GM18502 (cell line): ENCODE measurements at regions not wholly inside any gene's neighbourhood (a gene's known extent, or its start where the extent isn't known, plus 50 kb on each side); places are given as distances from the start of the nearest gene placed in this dataset.
"Not testable (repeated sequence)": the region's sequence is repeated elsewhere in the genome, so short reads cannot be mapped to it uniquely, and the experiment has no call there.

ENCODE experiments used
- ATAC-seq: cut with Tn5 transposase; IDR thresholded peaks from one replicate; pipeline ENCODE4 v1.9.1; 2021; ENCODE audit warnings: mild to moderate bottlenecking; ENCODE audit not compliant: unreplicated experiment, poor library complexity

DNA sequence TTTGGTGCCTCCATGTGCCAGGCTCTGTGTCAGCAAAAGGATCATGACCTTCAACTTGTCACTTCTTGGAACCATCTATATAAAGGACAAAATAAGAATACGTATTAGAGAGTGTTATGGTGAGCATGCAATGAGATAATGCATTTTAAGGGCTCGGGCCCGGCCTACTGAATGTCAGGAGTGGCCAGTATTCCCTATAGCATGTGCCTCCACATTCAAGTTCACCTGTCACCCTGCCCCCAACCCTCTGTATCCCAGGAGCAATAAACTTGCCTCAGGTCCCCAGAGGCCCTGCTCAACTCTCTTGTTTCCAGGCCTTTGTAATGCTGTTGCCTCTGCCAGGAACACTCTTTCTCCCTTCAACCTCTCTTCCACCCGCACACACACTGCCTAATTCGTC is 90.2 kb upstream of the SLC6A11 start:
- ATAC-seq: no peak

DNA sequence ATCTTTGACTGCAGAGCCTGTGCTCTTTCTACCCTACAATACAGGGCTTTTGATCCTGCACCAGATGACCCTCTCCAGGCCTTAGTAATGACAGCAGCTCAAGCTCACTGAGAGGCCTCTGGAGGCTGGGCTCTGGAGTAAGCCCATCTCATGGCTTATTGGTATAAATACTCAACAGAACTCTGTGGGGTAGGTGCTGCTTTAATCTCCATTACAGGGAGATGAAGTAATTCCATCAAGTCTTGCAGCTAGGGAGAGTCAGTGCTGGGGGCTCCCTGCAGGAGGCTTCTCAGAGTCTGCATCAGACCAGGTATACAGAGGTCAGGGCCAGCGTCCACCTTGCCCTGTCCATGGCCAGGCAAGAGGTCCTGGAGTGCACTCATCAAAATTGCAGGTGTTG is 89.2 kb upstream of the SLC6A11 start:
- no peak for ATAC-seq

- ATAC-seq: no peak
These were observed 86.6 kb upstream of the SLC6A11 start for GRCh38 chr3:10729439-10729838.

- no peak for ATAC-seq
These were observed 83.7 kb upstream of the SLC6A11 start for GRCh38 chr3:10732292-10732691.

- no peak for ATAC-seq
These were observed 82.7 kb upstream of the SLC6A11 start for GRCh38 chr3:10733297-10733696.

DNA sequence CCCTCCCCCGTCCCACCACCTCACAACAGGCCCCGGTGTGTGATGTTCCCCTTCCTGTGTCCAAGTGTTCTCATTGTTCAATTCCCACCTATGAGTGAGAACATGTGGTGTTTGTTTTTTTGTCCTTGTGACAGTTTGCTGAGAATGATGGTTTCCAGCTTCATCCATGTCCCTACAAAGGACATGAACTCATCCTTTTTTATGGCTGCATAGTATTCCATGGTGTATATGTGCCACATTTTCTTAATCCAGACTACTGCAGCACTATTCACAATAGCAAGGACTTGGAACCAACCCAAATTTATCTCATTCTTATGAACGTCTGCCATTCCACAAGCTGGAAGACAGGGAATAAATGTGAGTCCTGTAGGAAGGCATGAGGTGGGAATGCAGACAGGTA is 79.6 kb upstream of the SLC6A11 start:
- ATAC-seq: not testable (repeated sequence)

- no peak for ATAC-seq
These were observed 78.2 kb upstream of the SLC6A11 start for GRCh38 chr3:10737785-10738184.

DNA sequence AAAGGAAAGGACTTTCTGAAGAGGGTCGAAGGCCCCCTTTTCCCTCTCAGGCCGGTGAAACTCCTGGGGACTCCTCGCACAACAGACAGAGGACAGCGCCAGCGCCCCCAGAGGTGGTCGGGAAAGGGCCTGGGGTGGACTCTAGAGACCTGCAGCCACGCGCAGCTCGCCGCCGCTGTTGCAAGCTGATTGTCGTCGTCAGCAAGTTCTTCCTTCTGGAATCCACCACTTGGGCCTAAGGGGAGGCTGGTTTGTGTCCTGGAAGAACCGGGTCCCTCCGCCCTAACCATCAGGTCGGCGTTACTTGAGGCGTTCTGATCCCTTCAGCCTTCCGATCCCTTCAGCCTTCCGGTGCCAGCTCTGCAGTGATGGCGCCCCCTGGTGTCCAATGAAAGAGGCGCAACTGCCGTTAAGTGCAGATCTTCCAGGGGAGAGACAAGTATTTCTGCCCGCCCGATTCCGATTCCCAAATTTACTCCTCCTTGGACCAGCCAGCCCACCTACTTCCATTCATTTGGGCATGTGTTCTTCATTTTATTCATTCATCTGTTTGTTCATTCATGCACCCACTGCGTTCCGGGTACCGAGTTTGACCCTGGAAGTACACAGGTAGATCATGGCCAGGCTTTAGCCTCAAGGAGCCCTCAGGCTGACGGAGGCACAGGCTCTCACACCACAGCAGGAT is 77.2 kb upstream of the SLC6A11 start:
- no peak for ATAC-seq

GRCh38 chr3:10740954-10741353 is 75.1 kb upstream of the SLC6A11 start:
- no peak for ATAC-seq

DNA sequence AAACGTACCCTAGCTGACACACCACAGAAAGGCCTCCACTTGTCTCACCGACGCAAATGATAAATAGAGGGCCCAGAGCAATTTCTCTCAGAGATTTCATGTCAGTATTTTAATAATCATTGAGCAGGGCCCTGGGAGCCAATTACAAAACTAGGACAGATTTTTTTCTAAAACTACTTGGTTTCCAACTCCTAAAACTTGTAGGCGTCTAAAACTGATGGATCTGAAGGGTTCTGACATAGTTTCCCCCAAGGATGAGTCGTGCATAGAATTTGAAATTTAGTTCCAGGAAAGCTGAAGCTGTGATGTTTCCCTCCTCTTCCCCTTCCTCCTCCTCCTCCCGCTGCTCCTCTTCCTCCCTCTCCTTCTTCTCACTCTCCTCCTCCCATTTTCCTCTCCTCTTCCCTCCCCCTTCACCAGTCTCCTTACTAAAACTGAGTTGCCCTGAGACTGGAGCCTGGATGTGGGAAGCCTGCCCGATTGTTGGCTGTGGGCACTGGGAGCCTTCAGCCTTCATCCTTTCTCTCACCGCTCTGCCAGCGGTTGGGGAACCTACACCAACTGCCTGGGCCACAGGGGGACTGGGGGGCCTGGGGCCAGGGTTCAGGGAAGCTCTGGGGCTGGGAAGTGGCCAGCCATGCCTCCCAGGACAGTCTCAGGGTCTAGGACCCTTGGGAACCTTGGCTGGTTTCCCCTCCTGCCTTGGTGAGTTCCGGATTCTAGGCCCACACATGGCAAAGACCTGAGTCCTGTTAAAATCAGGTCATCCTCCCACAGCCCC is 73.9 kb upstream of the SLC6A11 start:
- no peak for ATAC-seq

DNA sequence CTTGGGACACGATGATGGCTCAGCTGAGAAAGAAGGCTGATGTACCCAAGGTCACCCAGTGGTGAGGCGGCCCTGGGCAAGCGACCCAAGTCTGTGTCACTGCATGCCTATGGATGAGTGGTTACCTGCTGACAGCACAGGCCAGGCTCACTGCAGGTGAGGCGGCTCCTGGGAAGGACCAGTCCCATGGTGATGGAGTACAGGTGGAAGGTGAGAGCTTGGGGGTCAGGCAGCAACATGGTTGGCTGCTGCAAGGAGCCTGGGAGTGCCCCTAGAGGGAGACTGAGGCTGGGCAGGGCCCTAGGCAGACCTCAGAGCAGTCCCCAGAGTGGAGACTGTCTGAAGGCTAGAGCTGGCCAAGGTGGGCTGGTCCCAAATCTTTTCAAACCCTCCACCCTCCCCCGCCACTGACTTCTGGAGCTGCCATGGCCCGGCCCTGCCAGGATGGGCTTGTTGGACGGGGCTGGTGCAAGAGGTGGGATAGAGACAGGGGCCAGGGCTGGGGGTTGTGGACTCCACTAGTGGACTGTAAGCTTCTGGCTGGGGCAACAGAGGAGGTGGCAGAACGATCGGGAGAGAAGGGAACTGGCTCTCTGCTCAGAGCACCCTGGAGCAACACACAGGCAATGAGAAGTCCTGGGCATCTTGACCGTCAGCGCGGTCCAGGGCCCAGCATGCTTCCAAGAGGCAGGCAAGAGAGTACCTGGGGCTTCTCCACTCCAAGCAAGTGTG is 72.5 kb upstream of the SLC6A11 start:
- no peak for ATAC-seq

- ATAC-seq: no peak
These were observed 71.9 kb upstream of the SLC6A11 start for GRCh38 chr3:10744098-10744465.

- ATAC-seq: no peak
These were observed 70.6 kb upstream of the SLC6A11 start for GRCh38 chr3:10745392-10745791.

DNA sequence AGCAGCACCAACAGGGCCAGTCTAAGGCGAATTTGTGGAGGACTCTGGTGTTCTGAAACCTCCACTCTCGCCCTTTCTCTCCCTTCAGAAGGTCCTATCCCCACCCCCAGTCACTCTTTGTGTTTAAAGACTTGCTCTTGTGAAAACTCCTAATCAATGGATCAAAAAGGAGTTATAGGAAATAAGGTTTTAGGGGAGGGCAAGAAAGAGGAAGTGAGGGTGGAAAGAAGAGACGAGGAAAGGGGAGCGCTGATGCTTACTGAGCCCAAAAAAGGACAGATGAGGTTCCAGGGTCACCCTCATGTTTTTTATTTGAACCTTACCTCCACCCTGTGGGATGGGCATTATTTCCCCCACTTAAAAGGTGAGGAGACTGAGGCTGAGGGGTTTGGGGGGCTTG is 70.0 kb upstream of the SLC6A11 start:
- no peak for ATAC-seq

DNA sequence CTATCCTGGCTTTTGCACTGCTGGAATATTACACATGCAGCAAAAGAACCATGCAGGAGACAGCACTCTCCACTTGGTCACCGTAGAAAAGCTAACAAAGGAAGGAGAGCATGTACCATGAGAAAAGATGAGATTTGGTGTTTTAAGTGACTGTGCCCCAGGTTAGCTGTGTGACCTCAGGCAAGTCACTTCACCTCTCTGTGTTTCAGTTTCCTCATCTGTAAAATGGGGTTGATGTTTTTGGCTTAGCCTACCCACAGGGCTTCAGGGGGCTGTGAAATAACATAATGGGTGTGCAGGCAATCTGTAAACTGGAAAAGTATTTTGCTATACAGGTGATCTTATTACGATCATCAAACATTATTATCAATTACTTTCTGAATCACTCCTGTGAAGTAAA is 69.3 kb upstream of the SLC6A11 start:
- ATAC-seq: no peak

DNA sequence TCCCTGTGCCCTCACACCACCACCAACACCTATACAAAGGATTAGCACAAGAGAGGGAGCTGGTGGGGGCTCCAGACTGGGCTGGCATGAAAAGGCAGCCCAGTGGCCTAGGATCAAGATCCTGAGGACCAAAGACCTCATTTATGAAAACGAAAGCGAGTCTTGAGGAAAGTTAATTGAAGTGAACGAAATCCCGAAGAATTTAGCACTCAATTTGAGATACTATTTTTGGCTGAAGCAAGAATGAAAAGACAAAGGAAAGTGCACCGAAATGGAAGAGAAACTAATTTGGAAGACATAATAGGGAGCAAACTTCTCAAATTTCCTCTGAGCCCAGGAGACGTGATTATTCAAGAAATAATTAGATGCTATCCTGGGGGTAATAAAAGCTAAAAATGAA is 68.7 kb upstream of the SLC6A11 start:
- ATAC-seq: no peak

DNA sequence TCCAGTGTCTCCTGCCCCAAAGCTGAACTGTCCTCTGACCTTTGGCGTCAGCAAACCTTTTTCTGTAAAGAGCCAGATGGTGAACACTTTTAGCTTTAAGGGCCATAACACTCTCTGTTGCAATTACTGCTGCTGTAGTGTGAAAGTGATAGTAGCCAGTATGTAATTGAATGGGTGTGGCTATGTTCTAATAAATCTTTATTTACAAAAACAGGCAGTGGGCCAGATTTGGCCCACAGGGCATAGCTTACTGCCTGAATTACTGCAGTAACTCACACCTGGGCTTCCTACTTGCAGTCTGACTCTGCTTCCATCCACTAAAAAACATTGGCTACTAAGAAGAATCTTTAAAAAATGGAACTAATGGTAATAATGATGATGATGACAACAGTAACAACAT is 68.0 kb upstream of the SLC6A11 start:
- no peak for ATAC-seq

DNA sequence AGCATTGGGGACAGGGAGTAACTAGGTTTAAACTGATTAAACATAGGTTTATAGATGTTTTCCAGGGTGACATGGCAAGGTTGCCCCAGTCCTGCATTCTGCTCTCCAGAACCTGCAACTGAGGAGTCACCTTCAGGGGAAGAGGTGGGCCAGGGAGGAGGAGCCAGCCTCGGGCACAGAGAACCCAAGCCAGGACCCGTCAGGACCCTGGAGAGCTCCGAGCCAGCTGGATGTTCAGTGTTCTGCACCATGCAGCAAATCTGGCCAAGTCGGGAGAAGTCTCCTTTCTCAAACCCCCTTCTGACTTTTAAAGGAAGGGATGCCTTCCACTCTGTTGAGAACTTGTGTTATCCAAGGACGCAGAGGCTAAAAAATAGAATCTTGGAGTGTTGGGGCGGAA is 62.1 kb upstream of the SLC6A11 start:
- ATAC-seq: no peak

- no peak for ATAC-seq
These were observed 59.5 kb upstream of the SLC6A11 start for GRCh38 chr3:10756546-10756945.

DNA sequence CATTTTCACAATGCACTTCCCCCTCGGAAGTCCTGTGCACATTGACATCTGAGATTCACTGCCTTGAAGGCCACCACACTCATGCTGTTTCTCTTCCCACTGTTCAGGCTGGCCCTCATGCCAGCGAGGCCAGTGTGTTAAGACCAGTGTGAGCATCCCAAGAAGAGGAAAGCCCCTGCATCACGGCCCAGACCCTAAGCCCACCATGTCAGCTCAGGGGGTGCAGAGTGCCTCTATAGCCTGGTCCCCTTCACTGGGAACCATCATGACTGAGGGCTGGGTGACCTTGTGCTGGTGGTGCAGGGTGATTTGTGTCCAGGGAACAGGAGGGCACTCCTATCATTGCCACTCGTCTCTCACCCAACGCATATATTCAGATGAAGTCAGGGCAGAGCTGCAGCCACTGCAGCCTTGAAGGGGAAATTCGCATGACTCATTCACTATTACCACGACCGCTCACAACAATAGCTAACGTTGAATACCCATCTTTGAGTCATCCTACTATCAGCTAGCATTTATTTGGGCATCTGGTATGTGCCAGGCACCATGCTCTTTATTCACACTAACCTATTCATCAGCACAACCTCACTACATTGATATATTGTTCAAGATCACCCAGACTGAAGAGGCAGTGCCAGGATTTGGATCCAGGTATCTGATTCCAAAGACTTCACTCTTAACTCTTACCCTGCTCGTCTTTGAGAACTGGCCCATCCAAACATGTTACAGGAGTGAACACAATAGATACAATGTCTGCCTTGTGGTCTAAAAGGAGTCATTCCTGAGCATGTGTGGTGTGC is 58.8 kb upstream of the SLC6A11 start:
- ATAC-seq: no peak

- no peak for ATAC-seq
These were observed 58.3 kb upstream of the SLC6A11 start for GRCh38 chr3:10757821-10758130.
